WTC11 (cell line): ENCODE measurements at regions not wholly inside any gene's neighbourhood (a gene's known extent, or its start where the extent isn't known, plus 50 kb on each side); places are given as distances from the start of the nearest gene placed in this dataset.

Experiments
- ATAC-seq: fragments of 200-7000 bp; cut with Tn5 transposase; 2 replicates; pipeline ENCODE4 v1.10.0; 2021; ENCODE audit warnings: mild to moderate bottlenecking, moderate library complexity
- CTCF ChIA-PET: fragments of 300-600 bp; sonication (Branson Sonifier 250); formaldehyde crosslinking; loops from one replicate; lab custom pipeline; 2021; ENCODE audit warnings: antibody characterized with exemption; lab: Charles Lee
- POLR2A ChIA-PET: fragments of 350-600 bp; sonication (Branson Sonifier 250); formaldehyde crosslinking; loops from one replicate; lab custom pipeline; 2021; ENCODE audit warnings: antibody characterized with exemption; lab: Charles Lee
- DNase-seq: peaks from one replicate; pipeline ENCODE4 v3.0.0; 2021; ENCODE audit warnings: low spot score
- H3K27ac Mint-ChIP-seq: 2 replicates; pipeline ENCODE4 v1.8.0; 2021; ENCODE audit warnings: mixed read lengths
- H3K27me3 Mint-ChIP-seq: 2 replicates; pipeline ENCODE4 v1.8.0; 2021; ENCODE audit warnings: low read depth, mild to moderate bottlenecking, moderate library complexity, mixed read lengths
- H3K36me3 Mint-ChIP-seq: 2 replicates; pipeline ENCODE4 v1.8.0; 2021; ENCODE audit warnings: mixed read lengths
- H3K4me1 Mint-ChIP-seq: 2 replicates; pipeline ENCODE4 v1.8.0; 2022; ENCODE audit warnings: mixed read lengths
- H3K4me3 Mint-ChIP-seq: 2 replicates; pipeline ENCODE4 v1.8.0; 2021; ENCODE audit warnings: mild to moderate bottlenecking, moderate library complexity, mixed read lengths
- H3K9me3 Mint-ChIP-seq: 2 replicates; pipeline ENCODE4 v1.8.0; 2021; ENCODE audit warnings: mixed read lengths
- CBFB ChIP-seq: sonication (generic); formaldehyde crosslinking; IDR thresholded peaks from 2 replicates; pipeline ENCODE4 v1.8.1; 2022; ENCODE audit warnings: mild to moderate bottlenecking, low read depth, missing genetic modification reagents
- CREM ChIP-seq: sonication (generic); formaldehyde crosslinking; IDR thresholded peaks from 2 replicates; pipeline ENCODE4 v1.8.1; 2022; ENCODE audit warnings: mild to moderate bottlenecking, missing genetic modification reagents, moderate library complexity
- EMX1 ChIP-seq: fragments of 250-450 bp; sonication (Bioruptor Pico); IDR thresholded peaks from 2 replicates; pipeline ENCODE4 v1.8.0; 2021; ENCODE audit warnings: mild to moderate bottlenecking
- FOXP1 ChIP-seq: sonication (generic); formaldehyde crosslinking; IDR thresholded peaks from 2 replicates; pipeline ENCODE4 v1.8.0; 2022; ENCODE audit warnings: missing genetic modification reagents, mild to moderate bottlenecking, moderate library complexity, borderline replicate concordance
- HMGA2 ChIP-seq: fragments of 250-450 bp; sonication (Bioruptor Pico); IDR thresholded peaks from 2 replicates; pipeline ENCODE4 v1.4.0; 2021; ENCODE audit warnings: mild to moderate bottlenecking, moderate library complexity
- JUN ChIP-seq: sonication (generic); formaldehyde crosslinking; IDR thresholded peaks from 2 replicates; pipeline ENCODE4 v1.8.0; 2023; ENCODE audit warnings: mild to moderate bottlenecking, missing genetic modification reagents
- MXD4 ChIP-seq: fragments of 250-450 bp; sonication (Bioruptor Pico); IDR thresholded peaks from 2 replicates; pipeline ENCODE4 v1.8.0; 2021; ENCODE audit warnings: mild to moderate bottlenecking, moderate library complexity, borderline replicate concordance
- MYBL2 ChIP-seq: sonication (generic); formaldehyde crosslinking; IDR thresholded peaks from 2 replicates; pipeline ENCODE4 v1.8.1; 2023; ENCODE audit warnings: mild to moderate bottlenecking, moderate library complexity, missing genetic modification reagents
- RELA ChIP-seq: sonication (generic); formaldehyde crosslinking; IDR thresholded peaks from 2 replicates; pipeline ENCODE4 v1.8.1; 2022; ENCODE audit warnings: missing genetic modification reagents, mild to moderate bottlenecking, borderline replicate concordance
- SMAD4 ChIP-seq: sonication (generic); formaldehyde crosslinking; IDR thresholded peaks from 2 replicates; pipeline ENCODE4 v1.8.0; 2022; ENCODE audit warnings: mild to moderate bottlenecking, missing genetic modification reagents
- ZNF138 ChIP-seq: sonication (generic); formaldehyde crosslinking; conservative IDR thresholded peaks from 2 replicates; pipeline ENCODE4 v1.8.1; 2022; ENCODE audit warnings: mild to moderate bottlenecking, moderate library complexity, missing genetic modification reagents
- ZNF263 ChIP-seq: sonication (generic); formaldehyde crosslinking; IDR thresholded peaks from 2 replicates; pipeline ENCODE4 v1.8.1; 2022; ENCODE audit warnings: low read depth, mild to moderate bottlenecking, moderate library complexity, missing genetic modification reagents
- ZNF317 ChIP-seq: sonication (generic); formaldehyde crosslinking; IDR thresholded peaks from 2 replicates; pipeline ENCODE4 v1.8.1; 2023; ENCODE audit warnings: low read depth, mild to moderate bottlenecking, moderate library complexity, missing genetic modification reagents, borderline replicate concordance
- TF ChIP-seq, protein P1 (sequence below): fragments of 250-450 bp; sonication (Bioruptor Pico); conservative IDR thresholded peaks from 2 replicates; pipeline ENCODE4 v1.9.0; 2021; ENCODE audit warnings: mild to moderate bottlenecking
- TF ChIP-seq, protein P2 (sequence below): fragments of 250-450 bp; sonication (Bioruptor Pico); IDR thresholded peaks from 2 replicates; pipeline ENCODE4 v1.9.0; 2021; ENCODE audit warnings: mild to moderate bottlenecking
- TF ChIP-seq, protein P3 (sequence below): sonication (generic); formaldehyde crosslinking; IDR thresholded peaks from 2 replicates; pipeline ENCODE4 v1.8.0; 2022; ENCODE audit warnings: mild to moderate bottlenecking, missing genetic modification reagents
- TF ChIP-seq, protein P4 (sequence below): sonication (generic); formaldehyde crosslinking; IDR thresholded peaks from 2 replicates; pipeline ENCODE4 v1.8.0; 2022; ENCODE audit warnings: mild to moderate bottlenecking, missing genetic modification reagents
- TF ChIP-seq, protein P5 (sequence below): sonication (generic); formaldehyde crosslinking; IDR thresholded peaks from 2 replicates; pipeline ENCODE4 v1.8.1; 2023; ENCODE audit warnings: mild to moderate bottlenecking, missing genetic modification reagents, borderline replicate concordance

DNA sequence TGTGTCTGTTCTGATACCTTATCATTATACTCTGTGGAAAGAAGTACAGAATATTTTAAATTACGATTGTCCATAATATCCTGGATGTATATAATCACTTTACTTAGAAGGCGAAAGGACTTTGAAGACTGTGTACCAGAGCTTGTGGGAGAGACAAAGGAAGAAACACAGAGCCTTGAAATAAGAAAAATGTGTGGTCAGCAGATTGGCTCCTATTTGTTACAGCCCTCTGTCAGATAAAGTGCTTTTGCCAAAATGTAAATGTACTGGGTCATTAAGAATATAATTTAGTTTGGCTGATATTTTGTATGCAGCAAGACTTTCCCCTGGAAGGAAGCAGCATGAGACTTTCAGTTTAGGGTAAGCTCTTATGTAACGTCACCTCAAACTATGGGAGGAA is 443.1 kb downstream of the CCDC85A start (continued):
- TF ChIP-seq, protein P1, sequence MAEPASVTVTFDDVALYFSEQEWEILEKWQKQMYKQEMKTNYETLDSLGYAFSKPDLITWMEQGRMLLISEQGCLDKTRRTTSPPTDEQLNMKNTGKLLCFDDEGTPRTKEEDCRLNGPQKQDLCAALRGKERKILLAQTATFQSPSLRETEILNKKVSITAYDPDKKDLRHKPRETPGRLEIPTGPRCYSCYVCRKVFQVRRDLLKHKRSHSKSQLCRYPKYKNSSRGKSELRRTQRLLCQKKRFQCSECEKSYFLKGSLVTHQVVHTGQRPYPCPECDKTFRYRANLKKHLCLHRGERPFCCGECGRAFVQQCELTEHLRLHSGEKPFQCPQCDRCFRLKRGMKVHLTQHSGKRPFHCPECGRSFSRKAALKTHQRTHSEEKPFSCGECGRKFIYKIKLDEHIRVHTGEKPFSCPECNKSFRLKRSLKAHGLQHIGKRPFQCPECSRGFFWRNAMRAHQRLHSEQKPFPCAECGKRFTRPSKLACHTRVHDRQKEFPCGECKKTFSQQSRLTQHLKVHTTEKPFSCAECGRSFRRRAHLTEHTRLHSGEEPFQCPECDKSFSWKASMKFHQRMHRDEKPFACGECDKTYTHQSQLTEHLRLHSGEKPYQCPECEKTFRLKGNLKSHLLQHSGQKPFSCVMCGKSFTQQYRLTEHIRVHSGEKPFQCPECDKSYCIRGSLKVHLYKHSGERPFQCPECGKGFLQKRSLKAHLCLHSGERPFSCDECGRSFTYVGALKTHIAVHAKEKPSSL (CRISPR knock-in tag), result no peak
- no peak for TF ChIP-seq JUN (CRISPR knock-in tag)

DNA sequence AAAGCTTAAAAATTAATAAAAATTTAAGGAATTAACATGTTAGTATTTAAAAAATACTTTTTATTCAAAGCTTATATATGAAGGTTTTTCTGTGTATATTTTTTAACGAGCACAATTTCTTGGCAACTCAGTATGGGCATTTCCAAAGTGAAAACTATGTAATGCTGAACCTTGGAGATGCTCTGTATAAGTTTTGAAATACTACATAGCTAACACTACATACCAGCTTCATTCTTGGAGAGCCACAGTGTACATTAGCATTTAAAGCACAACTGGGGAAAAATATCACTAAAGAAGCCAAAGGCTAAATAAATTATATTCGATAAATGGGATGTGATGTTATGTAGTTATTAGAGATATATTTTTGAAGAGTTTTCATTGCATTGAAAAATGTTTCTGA is 446.5 kb downstream of the CCDC85A start:
- no peak for ATAC-seq
- H3K9me3 Mint-ChIP-seq, result peaks cover 32% of the 10 kb centered on the region

DNA sequence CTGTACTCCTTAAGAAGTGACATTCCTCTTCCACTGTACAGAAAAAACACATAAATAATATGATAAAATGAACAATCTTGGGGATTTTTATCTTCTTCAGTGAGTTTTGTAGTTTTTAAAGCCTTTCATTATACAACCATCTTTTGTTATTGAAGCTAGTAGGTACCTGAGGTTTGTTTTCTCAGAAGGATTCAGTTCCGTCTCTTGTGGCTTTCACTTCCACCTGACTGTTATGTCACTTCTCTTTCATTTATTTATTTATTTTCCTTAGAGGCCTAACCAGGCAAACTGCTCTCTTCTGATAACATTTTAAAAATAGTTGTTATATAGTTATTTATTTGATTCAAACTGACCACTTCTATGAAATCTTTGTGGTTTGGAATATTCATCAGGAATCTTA is 464.2 kb downstream of the CCDC85A start:
- Mint-ChIP-seq H3K36me3 (no peaks in the 10 kb centered on the region), H3K27me3 (no peaks in the 10 kb centered on the region; the same call in 1 of the 2 replicates)

More for the DNA sequence above, 446.5 kb downstream of the CCDC85A start:
- POLR2A ChIA-PET, result no interaction called here
- TF ChIP-seq HMGA2 (CRISPR knock-in tag) (no peak), MYBL2 (CRISPR knock-in tag) (no peak), SMAD4 (CRISPR knock-in tag) (no peak), EMX1 (CRISPR knock-in tag) (no peak), ZNF138 (CRISPR knock-in tag) (no peak), CREM (CRISPR knock-in tag) (no peak)
- TF ChIP-seq, protein P2, sequence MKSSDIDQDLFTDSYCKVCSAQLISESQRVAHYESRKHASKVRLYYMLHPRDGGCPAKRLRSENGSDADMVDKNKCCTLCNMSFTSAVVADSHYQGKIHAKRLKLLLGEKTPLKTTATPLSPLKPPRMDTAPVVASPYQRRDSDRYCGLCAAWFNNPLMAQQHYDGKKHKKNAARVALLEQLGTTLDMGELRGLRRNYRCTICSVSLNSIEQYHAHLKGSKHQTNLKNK (CRISPR knock-in tag), result no peak
- H3K27me3 Mint-ChIP-seq, result no peaks in the 10 kb centered on the region
- H3K4me1 Mint-ChIP-seq, result no peaks in the 10 kb centered on the region
- CTCF ChIA-PET, result no interaction called here
- no peak for DNase-seq
- H3K27ac Mint-ChIP-seq, result no peak overlapping the region
- peaks cover 13% of the 10 kb centered on the region; the same call in 1 of the 2 replicates for H3K36me3 Mint-ChIP-seq
- no peak overlapping the region for H3K4me3 Mint-ChIP-seq

More for the DNA sequence above, 464.2 kb downstream of the CCDC85A start:
- H3K4me1 Mint-ChIP-seq, result no peaks in the 10 kb centered on the region
- H3K27ac Mint-ChIP-seq, result no peak overlapping the region
- DNase-seq (no peak), ATAC-seq (no peak)
- no peak overlapping the region for H3K4me3 Mint-ChIP-seq
- ChIA-PET CTCF (no interaction called here), POLR2A (no interaction called here)
- TF ChIP-seq, protein P3, sequence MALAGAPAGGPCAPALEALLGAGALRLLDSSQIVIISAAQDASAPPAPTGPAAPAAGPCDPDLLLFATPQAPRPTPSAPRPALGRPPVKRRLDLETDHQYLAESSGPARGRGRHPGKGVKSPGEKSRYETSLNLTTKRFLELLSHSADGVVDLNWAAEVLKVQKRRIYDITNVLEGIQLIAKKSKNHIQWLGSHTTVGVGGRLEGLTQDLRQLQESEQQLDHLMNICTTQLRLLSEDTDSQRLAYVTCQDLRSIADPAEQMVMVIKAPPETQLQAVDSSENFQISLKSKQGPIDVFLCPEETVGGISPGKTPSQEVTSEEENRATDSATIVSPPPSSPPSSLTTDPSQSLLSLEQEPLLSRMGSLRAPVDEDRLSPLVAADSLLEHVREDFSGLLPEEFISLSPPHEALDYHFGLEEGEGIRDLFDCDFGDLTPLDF (CRISPR knock-in tag), result no peak
- TF ChIP-seq ZNF263 (CRISPR knock-in tag) (no peak), CBFB (CRISPR knock-in tag) (no peak), FOXP1 (CRISPR knock-in tag) (no peak), MXD4 (CRISPR knock-in tag) (no peak), RELA (CRISPR knock-in tag) (no peak), SMAD4 (CRISPR knock-in tag) (no peak), ZNF317 (CRISPR knock-in tag) (no peak)
- TF ChIP-seq, protein P4, sequence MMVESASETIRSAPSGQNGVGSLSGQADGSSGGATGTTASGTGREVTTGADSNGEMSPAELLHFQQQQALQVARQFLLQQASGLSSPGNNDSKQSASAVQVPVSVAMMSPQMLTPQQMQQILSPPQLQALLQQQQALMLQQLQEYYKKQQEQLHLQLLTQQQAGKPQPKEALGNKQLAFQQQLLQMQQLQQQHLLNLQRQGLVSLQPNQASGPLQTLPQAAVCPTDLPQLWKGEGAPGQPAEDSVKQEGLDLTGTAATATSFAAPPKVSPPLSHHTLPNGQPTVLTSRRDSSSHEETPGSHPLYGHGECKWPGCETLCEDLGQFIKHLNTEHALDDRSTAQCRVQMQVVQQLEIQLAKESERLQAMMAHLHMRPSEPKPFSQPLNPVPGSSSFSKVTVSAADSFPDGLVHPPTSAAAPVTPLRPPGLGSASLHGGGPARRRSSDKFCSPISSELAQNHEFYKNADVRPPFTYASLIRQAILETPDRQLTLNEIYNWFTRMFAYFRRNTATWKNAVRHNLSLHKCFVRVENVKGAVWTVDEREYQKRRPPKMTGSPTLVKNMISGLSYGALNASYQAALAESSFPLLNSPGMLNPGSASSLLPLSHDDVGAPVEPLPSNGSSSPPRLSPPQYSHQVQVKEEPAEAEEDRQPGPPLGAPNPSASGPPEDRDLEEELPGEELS (CRISPR knock-in tag), result no peak
- TF ChIP-seq, protein P1 (CRISPR knock-in tag), result no peak
- TF ChIP-seq, protein P5, sequence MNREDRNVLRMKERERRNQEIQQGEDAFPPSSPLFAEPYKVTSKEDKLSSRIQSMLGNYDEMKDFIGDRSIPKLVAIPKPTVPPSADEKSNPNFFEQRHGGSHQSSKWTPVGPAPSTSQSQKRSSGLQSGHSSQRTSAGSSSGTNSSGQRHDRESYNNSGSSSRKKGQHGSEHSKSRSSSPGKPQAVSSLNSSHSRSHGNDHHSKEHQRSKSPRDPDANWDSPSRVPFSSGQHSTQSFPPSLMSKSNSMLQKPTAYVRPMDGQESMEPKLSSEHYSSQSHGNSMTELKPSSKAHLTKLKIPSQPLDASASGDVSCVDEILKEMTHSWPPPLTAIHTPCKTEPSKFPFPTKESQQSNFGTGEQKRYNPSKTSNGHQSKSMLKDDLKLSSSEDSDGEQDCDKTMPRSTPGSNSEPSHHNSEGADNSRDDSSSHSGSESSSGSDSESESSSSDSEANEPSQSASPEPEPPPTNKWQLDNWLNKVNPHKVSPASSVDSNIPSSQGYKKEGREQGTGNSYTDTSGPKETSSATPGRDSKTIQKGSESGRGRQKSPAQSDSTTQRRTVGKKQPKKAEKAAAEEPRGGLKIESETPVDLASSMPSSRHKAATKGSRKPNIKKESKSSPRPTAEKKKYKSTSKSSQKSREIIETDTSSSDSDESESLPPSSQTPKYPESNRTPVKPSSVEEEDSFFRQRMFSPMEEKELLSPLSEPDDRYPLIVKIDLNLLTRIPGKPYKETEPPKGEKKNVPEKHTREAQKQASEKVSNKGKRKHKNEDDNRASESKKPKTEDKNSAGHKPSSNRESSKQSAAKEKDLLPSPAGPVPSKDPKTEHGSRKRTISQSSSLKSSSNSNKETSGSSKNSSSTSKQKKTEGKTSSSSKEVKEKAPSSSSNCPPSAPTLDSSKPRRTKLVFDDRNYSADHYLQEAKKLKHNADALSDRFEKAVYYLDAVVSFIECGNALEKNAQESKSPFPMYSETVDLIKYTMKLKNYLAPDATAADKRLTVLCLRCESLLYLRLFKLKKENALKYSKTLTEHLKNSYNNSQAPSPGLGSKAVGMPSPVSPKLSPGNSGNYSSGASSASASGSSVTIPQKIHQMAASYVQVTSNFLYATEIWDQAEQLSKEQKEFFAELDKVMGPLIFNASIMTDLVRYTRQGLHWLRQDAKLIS (CRISPR knock-in tag), result no peak
- H3K9me3 Mint-ChIP-seq, result no peaks in the 10 kb centered on the region
